ENCODE measurements at regions not wholly inside any gene's neighbourhood (a gene's known extent, or its start where the extent isn't known, plus 50 kb on each side); places are given as distances from the start of the nearest gene placed in this dataset.

- TF ChIP-seq CTCF (IDR thresholded peaks at IDR 0.05): no peak
- TF ChIP-seq EZH2 (IDR thresholded peaks at IDR 0.05; ENCODE audit: borderline replicate concordance, insufficient read depth, low read depth, low read length, poor library complexity, severe bottlenecking): no peak
Measured at GRCh38 chr10:105908701-105909100, 1255.8 kb downstream of the SORCS1 start.

Measured in B cell (primary cell).